Renal cortical epithelial cell (primary cell): ENCODE measurements at regions not wholly inside any gene's neighbourhood (a gene's known extent, or its start where the extent isn't known, plus 50 kb on each side); places are given as distances from the start of the nearest gene placed in this dataset.
"Not testable (repeated sequence)": the region's sequence is repeated elsewhere in the genome, so short reads cannot be mapped to it uniquely, and the experiment has no call there.

Experiments
- DNase-seq: peaks from one replicate; pipeline ENCODE4 v3.0.0-alpha.2; 2011; ENCODE audit warnings: low read depth

- not testable (repeated sequence) for DNase-seq
Measured at GRCh38 chr11:121901417-121901816, 214.6 kb downstream of the BLID start.

GRCh38 chr11:121899520-121899919 lies 216.5 kb downstream of the BLID start:
- DNase-seq = no peak

GRCh38 chr11:121898903-121899302 lies 217.1 kb downstream of the BLID start:
- peak; percentile 14 for DNase-seq

GRCh38 chr11:121895919-121896318 lies 220.1 kb downstream of the BLID start:
- DNase-seq = no peak

DNA sequence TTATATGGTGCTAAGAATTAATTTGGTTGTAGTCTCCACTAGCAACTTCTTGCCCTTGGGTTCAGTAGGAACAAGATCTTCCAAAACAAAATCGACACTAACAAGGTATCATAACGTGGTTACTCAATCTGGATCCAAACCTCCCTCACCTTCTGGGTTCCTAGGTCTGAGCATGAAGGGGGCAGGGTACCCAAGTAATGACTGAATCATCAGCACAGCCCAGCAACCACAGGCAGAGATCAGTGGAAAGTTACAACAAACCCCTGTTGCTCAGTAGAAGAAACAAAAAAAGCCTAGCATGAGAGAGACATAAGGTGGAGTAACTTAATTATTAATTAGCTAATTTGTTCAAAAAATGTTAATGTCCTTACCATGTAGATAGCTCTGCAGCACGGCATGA lies 221.4 kb downstream of the BLID start:
- peak; percentile 69 for DNase-seq

DNA sequence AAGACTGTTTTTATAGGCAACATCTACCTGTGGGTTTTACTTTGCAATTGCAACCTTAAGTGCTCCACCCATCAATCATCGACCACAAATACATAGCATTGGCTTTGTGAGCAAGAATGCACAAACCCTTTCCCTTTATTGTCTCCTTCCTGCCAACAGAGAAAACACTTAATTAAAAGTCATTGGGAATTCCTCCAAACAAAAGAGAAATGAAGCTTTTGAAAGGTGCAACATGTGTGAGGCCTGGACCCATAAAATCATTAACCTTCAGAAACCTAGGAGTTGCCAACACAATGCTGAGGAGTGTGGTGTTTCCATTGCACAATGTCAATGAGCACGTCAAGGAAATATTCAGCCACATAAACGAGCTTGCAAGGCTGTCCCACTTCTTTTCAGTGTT lies 223.2 kb downstream of the BLID start:
- DNase-seq = peak; percentile 91

GRCh38 chr11:121892131-121892681 lies 223.8 kb downstream of the BLID start:
- DNase-seq = peak; percentile 55

DNA sequence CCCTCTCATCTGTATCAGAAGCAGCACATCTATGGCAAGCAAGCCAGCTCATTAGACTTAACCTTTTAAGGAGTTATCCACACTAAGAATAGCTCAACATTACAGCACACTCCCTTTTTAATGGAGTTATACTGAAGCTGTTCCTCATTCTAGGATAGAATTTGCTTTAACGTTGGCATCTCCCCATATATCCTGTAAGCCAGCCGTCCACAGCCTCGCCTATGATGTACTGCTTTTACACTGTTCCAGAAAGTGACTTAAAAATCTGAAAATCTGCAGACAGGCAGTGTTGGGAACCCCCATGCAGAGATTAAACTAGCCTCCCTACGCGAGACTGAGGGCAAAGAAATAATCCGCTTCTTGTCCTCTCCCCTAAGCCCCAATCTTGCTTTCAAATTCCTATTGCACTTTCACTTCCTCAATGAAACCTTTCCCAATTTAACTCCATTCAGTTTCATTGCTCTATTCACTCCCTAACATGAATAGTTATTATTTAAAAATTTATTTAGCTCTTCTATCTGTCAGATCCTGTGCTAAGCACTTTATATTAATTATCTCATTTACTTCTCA lies 225.0 kb downstream of the BLID start:
- DNase-seq = no peak

DNA sequence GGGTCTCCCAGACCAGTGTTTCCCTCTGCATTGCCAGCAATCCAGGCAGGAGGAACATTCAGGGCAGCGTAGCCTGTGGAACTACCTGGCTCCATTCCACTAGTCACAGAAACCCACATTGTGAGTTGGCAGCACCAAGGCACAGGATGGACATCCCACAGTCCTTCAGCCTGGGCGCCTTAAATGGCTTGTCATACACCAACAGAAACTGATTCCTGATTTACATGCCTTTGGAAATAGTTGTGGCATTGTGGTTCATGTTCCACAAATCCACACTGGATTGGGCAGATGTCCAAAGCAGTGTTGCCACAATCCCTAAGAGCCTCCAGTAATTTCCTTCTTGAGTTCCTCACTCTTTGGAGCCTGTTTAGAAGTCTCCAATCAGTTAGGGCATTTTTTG lies 225.6 kb downstream of the BLID start:
- DNase-seq = peak; percentile 90

GRCh38 chr11:121889931-121890330 lies 226.1 kb downstream of the BLID start:
- DNase-seq = peak; percentile 65

DNA sequence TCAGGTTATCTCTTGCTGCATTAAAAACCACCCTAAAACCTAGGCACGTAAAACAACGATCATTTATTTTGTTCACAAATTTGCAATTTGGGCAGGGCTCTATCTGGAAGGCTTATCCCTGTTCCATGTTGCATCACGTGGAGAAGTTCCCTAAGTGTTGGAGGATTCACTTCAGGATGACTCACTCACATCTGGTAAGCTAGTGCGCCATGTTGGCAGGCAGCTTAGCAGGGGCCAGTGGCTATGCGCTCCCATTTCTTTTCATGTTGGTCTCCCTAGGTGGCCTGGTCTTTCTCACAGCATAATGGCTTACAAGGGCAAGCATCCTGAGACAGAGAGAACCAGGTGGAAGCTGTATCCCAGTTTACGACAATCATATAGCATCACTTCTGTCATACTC lies 226.8 kb downstream of the BLID start:
- no peak for DNase-seq

DNA sequence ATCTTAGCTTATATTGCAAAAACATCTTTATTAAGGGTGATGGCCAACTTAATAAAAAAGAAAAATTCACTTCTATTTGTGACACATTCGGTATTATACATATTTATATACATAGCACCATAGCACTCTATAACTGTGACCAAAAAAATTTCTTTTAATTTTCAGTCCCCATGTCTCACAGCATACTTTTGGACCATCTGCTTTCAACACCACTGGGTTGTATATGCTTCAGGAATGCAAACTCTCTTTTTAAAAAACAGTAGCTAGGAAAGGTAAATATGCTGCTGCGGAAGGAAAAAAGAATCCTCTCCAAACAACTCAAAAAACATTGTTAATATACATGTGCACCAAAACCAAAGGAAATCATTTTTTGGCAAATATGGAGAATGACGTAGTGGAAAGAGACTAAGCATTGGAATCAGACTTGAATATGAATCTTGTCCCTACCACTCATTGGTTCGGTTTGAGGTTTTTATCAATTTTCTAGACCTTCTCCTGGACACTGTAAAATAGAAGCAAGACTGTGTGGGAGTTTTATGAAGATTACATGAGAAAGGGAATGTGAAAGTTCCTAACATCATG lies 227.9 kb downstream of the BLID start:
- no peak for DNase-seq

DNA sequence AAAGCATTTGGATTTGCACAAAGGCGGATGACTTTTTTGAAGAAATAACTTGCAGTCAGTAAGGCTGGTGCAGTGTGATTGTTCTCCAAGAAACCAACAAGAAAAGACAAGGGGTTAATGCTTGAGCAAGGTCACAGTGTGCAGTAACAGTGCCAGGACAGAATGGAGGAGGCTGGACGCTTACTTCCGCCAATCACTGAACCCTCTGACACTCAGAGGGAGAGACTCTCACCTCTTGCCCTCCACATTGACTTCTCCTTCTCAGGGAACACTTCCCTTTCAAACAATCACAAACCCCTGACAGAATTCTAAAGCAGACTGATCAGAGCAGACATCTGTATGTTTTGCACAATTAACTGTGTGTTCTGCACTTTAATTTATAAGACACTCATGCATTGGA lies 228.4 kb downstream of the BLID start:
- no peak for DNase-seq

- no peak for DNase-seq
Measured at GRCh38 chr11:121886996-121887395, 229.0 kb downstream of the BLID start.

- no peak for DNase-seq
Measured at GRCh38 chr11:121886005-121886734, 229.8 kb downstream of the BLID start.

- no peak for DNase-seq
Measured at GRCh38 chr11:121884626-121885025, 231.4 kb downstream of the BLID start.

DNA sequence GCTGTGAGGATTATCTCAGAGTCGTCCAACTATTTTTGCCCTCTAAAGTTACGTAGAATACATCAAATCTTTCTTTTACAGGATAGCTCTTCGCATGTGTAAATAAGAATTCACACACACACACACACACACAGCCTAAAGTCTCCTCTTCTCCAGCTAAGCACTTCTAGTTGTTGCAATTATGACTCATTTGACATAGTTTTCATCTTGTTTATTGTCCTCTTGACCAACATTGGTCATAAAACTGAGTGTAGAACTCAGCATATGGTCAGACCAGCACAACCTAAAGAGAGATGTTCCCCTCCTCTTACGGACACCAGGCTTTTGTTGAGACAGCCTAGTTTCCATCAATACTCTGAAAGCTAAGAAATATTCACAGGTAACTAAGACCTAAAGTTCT lies 234.2 kb downstream of the BLID start:
- peak; percentile 40 for DNase-seq

DNA sequence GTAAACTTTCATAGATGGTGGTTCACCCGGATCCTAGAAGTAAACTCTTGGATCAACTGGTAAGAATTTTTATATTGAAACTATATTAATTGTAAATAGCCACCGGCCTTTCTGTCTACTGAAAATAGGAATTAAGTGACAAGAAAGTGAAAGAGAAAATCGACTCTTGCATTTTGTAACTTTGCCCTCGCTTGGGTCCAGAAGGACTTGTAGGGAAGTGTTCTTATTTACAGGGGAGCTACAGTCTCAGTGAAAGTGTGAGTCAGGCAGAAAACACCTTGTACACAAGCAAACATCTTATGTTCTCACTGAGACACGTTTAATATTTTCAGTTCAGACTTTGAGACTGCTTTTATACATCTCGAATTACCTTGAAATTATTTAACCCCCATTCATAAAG lies 238.9 kb downstream of the BLID start:
- no peak for DNase-seq

DNA sequence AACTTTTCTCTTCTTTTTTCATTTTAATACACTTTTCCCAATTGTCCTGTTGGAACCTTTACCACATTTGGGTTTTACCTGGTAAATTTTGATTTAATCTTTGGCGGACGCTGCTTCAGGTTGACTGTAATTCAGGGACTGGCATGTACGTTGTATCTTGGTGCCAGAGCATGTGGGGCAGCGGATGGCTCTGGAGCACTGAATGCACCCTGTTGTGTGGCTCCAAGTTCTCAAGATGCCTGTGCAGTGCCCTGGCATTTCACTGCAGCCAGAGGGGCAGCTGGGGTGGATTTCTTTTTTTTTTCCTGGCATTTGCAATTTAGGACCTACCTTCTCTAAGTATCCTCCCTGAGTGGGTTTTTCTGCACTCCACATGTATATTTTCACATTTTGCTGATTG lies 242.2 kb downstream of the BLID start:
- no peak for DNase-seq

GRCh38 chr11:121872356-121872755 lies 243.7 kb downstream of the BLID start:
- no peak for DNase-seq

DNA sequence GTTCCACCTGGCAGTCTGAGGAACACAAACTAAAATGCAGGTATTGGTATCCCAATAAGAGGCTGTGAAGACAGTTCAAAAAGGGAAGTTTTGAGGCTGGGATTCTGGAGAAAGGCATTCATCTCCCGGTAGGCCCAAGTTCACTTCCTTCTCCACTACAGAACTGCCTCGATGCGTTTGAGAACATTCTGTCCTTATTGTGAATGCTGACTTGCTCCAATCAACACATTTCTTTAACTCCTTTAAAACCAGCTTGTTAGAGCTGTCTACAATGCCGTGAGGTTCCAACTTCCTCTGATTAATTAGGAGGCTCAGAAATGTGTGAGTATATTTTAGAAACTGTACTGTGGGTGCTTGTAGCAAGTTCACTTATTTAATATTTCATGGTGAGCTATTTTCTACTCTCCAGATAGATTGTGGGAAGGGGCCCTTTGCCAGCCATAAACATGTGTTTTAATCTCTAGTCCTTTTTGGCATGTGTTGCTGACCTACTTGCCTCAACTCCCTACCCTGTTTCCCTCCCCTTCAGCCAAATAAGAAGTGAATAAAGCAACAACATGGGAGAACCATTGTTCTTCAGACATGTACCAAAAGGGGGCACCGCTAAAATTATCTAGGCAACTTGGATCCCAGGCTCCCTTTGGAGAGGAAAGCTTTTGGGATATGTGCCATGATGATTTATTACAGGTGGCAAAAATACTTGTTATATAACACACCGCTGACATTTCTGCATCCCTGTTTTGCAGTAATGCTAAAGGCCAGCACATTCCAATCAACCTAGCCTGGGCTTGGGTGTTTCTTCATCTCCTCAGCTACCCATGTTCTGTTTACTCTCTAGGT lies 245.6 kb downstream of the BLID start:
- no peak for DNase-seq

DNA sequence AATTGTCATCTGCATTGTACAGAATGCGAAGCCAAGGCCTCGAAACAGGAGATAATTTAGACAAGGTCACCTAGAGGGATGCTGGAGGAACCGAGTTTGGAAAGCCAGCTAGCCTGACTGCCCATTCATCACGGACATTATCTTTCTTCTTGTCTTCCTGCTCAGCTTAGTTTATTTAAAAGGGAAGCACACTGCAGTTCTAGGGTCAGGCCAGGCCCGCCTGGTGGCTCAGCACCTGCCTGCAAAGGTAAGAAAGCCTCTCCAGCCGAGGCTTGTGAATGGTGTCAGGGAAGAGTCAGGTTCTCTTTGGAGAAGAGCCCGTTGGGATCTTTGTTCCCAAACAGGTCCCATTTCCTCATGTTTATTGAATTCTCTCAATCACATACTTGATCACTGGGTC lies 246.5 kb downstream of the BLID start:
- no peak for DNase-seq
